GM21360 (cell line): ENCODE measurements at regions not wholly inside any gene's neighbourhood (a gene's known extent, or its start where the extent isn't known, plus 50 kb on each side); places are given as distances from the start of the nearest gene placed in this dataset.
"Not testable (repeated sequence)": the region's sequence is repeated elsewhere in the genome, so short reads cannot be mapped to it uniquely, and the experiment has no call there.

Experiments
- ATAC-seq: cut with Tn5 transposase; IDR thresholded peaks from one replicate; pipeline ENCODE4 v1.9.1; 2021; ENCODE audit warnings: mild to moderate bottlenecking, moderate library complexity; ENCODE audit not compliant: unreplicated experiment

DNA sequence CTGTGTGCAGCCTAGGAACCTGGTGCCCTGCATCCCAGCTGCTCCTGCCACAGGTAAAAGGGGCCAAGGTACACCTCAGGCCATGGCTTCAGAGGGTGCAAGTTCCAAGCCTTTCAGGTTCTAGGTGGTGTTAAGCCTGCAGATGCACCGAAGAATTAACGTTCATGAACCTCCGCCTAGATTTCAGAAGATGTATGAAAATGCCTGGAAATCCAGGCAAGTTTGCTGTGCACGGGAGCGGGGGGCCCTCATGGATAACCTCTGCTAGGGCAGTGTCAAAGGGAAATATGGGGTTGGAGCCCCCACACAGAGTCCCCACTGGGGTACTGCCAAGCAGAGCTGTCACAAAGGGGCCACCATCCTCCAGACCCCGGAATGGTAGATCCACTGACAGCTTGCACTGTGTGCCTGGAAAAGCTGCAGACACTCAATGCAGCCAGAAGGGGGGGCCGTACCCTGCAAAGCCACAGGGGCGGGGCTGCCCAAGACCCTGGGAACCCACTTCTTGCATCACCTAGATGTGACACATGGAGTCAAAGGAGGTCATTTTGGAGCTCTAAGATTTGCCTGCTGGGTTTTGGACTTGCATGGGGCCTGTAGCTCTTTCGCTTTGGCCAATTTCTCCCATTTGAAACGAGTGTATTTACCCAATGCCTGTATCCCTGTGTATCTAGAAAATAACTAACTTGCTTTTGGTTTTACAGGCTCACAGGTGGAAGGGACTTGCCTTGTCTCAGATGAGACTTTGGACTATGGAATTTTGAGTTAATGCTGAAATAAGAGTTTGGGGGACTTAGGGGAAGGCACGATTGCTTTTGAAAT is 145.2 kb upstream of the C1QTNF3 start:
- not testable (repeated sequence) for ATAC-seq

DNA sequence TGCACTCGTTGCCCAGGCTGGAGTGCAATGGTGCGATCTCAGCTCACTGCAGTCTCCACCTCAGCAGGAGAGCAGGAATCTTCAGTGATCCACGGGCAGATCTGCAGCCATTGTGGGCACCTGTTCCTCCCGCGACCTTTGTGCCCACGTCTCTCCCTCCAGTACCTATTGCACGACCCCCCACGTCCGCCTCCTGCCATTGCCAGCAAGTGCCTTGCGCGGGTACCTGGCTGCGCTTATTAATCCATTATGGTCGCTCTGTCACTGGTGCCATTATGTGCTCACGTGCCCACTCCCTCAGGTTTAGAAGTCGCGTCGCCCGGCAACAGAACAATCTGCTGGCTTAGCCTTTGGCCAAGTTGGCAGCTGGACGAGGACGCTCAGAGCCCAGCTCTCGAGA is 146.2 kb upstream of the C1QTNF3 start:
- not testable (repeated sequence) for ATAC-seq

DNA sequence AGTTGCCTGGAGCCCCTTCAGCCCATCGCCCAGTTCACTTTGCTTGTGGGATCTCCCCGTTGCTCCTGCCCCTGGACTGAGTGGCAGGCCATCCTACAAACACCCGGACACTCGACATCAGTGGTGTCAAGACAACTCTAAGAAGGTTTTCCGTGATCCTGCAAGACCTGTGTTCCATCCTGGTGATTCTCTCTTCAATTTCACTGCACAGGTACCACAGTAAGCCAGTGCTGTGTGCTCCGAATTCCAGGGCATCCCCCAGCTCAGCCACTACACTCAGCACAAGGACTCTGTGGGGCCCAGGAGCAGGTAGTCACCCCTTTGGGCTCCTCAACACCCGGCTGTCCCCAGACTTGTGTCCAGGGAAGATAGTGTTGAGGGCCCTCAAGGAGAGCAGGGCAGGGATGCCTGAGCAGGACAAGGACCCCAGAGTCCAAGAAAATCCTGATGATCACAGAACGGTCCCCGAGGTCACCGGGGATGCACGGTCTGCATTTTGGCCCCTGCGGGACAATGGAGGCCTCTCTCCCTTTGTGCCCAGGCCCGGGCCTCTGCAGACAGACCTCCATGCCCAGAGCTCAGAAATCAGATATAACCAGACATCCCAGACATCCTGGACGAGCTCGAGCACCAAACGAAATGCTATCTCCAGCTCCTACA is 146.9 kb upstream of the C1QTNF3 start:
- not testable (repeated sequence) for ATAC-seq

DNA sequence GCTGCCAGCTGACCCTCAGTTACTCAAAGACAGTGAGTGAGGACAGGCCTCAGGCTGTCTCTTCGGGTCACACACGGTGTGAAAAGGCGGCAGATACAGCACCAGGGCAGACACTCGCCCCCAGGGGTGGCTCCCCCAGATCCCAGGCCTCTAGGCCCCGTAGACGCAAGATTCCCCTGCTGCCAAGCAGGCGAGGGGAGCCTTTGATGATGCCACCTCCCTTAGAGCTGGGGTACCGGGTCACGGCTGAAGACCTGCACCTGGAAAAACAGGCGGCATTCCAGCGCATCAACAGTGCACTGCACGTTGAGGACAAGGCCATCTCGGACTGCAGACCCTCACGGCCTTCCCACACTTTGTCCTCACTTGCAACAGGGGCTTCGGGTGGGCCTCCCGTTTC is 147.5 kb upstream of the C1QTNF3 start:
- ATAC-seq = not testable (repeated sequence)

DNA sequence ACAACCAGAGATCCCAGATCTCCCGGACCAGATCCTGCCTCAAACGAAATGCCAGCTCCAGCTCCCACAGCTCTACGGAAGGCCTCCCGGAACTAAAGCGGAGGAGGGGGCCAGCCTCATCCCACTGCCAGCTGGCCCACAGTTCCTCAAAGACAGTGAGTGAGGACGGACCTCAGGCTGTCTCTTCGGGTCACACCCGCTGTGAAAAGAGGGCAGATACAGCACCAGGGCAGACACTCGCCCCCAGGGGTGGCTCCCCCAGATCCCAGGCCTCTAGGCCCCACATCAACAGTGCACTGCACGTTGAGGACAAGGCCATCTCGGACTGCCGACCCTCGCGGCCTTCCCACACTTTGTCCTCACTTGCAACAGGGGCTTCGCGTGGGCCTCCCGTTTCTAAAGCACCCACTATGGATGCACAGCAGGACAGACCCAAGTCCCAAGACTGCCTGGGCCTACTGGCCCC is 148.3 kb upstream of the C1QTNF3 start:
- ATAC-seq = not testable (repeated sequence)

DNA sequence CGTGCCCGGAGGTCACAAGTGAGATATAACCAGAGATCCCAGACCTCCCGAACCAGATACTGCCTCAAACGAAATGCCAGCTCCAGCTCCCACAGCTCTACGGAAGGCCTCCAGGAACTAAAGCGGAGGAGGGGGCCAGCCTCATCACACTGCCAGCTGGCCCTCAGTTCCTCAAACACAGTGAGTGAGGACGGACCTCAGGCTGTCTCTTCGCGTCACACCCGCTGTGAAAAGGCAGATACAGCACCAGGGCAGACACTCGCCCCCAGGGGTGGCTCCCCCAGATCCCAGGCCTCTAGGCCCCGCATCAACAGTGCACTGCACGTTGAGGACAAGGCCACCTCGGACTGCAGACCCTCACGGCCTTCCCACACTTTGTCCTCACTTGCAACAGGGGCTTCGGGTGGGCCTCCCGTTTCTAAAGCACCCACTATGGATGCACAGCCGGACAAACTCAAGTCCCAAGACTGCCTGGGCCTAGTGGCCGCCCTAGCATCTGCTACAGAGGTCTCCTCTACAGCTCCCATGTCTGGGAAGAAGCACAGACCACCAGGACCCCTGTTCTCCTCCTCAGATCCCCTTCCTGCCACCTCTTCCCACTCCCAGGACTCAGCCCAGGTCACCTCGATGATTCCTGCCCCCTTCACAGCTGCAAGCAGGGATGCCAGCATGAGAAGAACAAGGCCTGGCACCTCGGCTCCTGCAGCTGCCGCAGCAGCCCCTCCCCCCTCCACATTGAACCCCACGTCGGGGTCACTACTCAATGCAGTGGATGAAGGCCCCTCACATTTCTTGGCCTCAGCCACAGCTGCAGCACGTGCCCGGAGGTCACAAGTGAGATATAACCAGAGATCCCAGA is 149.3 kb upstream of the C1QTNF3 start:
- not testable (repeated sequence) for ATAC-seq

DNA sequence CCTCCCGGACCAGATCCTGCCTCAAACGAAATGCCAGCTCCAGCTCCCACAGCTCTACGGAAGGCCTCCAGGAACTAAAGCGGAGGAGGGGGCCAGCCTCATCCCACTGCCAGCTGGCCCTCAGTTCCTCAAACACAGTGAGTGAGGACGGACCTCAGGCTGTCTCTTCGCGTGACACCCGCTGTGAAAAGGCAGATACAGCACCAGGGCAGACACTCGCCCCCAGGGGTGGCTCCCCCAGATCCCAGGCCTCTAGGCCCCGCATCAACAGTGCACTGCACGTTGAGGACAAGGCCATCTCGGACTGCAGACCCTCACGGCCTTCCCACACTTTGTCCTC is 149.9 kb upstream of the C1QTNF3 start:
- not testable (repeated sequence) for ATAC-seq

DNA sequence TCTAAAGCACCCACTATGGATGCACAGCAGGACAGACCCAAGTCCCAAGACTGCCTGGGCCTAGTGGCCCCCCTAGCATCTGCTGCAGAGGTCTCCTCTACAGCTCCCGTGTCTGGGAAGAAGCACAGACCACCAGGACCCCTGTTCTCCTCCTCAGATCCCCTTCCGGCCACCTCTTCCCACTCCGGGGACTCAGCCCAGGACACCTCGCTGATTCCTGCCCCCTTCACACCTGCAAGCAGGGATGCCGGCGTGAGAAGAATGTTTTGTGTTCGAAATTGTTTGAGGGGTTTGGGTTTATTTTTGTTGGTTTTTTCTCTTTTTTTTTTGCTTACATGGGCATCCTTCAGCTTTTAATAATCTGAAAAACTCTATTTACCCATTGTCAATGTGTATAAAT is 150.3 kb upstream of the C1QTNF3 start:
- ATAC-seq = not testable (repeated sequence)

DNA sequence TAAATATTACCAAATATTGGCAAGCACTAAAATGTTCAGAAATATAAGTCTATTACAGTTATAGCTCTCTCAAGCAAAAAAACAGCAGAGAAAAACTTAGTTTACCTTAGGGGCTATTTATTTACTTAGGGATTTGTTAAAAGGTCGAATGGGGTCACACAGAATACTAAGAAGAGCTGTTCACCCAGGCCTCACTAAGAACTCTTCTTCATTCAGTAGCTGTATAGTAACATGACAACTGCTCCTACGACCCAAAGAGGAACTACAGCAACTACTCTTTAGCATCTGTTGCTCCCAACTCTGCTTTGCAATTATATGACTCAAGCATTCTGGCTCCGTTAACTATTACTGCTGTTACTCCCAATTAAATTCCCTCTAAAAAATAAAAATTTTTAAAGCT is 150.8 kb upstream of the C1QTNF3 start:
- not testable (repeated sequence) for ATAC-seq

DNA sequence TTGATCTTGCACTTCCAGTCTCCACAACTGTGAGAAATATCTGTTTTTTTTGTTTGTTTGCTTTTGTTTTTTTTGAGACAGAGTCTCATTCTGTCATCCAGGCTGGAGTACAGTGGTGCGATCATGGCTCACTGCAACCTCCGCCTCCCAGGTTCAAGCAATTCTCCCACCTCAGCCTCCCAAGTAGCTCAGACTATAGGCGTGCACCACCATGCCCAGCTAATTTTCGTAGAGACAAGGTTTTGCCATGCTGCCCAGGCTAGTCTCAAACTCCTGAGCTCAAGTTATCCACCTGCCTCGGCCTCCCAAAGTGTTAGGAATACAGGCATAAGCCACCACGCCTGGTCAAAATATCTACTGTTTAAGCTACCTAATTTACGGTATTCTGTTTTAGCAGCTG is 153.1 kb upstream of the C1QTNF3 start:
- ATAC-seq = not testable (repeated sequence)

DNA sequence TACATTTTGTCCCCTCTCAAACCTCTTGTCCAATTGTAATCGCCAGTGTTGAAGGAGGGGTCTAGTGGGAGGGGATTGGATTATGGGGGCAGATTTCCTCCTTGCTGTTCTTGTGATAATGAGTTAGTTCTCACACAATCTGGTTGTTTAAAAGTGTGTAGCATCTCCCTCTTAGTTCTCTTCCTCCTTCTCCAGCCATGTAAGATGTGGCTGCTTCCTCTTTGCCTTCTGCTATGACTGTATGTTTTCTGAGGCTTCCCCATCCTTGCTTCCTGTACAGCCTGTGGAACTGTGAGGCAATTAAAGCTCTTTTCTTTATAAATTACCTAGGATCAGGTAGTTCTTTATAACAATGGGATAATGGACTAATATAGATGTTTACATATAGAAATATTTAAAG is 162.3 kb upstream of the C1QTNF3 start:
- not testable (repeated sequence) for ATAC-seq

DNA sequence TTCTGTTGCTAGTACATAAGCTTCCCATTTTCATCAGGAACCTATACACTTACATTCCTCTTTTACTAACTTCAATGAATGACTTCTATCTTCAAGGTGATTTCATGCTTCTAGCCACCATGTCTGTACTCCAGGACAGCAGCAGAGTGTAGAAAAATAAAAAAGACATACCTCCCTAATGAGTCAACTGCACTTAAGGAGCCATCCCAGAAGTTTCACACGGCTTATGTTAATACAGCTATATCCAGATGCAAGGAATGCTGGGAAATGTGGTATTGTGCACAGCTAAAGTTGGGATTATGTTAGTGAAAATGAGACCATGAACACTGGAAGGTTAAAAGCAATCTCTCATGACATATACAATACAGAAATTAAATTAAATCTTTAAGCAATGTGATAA is 174.4 kb upstream of the C1QTNF3 start:
- not testable (repeated sequence) for ATAC-seq

DNA sequence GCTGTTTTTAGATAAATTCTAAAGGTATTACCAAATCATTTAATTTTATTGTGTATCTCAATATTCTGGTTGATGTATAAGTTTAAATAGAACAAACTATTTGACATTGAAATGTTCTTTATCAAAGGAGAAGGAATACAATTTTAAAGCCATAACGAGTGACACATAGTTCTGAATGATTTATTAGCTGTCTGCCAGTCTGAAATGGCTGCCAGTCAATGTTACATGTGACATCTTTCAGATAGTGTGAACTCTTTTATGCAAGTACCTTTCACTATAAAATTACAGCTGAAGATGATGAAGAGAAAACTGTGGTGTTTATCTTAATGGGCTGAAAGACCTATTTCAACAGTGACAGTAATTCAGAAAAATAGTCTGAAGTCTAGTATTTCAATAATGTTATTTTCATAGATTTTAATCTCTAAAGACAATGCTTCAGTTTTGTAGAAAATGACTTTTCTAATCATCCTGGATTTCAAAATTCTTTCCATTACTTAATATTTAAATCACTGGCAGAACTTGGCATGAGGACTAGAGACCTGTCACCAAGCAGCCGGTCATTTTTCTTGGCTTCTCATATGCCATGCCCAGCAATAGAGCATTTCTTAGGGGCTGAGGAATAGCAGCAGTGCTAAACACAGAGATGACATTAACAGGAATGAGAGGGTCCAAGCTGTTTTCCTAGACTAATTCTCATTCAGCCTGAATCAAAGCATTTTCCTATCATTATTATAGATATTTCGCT is 178.5 kb upstream of the C1QTNF3 start:
- ATAC-seq = not testable (repeated sequence)

DNA sequence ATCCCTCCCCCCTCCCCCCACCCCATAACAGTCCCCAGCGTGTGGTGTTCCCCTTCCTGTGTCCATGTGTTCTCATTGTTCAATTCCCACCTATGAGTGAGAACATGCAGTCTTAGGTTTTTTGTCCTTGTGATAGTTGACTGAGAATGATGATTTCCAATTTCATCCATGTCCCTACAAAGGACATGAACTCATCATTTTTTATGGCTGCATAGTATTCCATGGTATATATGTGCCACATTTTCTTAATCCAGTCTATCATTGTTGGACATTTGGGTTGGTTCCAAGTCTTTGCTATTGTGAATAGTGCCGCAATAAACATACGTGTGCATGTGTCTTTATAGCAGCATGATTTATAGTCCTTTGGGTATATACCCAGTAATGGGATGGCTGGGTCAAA is 180.1 kb upstream of the C1QTNF3 start:
- not testable (repeated sequence) for ATAC-seq

DNA sequence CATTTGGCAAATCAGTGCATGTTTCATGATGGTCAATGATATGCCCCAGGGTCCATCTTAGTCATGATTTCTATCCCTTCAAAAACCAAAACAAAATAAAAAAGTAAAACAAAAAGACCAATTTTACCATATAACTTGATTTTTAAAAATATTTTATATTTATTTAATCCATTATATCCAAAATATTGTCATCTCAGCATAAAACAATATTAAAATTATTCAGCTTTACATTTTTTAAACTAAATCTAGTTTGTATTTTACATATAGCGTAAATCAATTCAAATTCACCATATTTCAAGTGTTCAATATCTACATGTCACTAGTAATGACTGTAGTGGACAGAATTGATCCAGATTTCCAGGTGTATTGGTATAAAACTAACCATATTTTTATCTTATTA is 187.4 kb upstream of the C1QTNF3 start:
- ATAC-seq = not testable (repeated sequence)

DNA sequence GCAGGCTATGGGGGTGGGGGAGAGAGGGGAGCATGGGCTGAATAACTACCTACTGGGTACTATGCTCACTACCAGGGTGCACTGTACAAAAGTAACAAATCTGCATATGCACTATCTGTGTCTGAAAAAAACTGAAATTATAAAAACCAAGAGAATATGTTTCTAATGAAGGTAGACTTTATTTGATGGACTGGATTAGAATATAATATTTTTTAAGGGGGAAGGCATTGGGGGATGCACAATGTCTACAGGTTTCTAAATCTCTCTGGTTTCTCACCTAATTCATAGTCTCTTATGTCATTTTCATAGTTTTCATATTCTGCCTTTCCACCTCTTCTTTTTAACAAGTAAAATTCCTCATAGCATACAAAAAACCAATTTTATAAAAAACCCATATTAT is 200.8 kb upstream of the C1QTNF3 start:
- ATAC-seq = not testable (repeated sequence)

DNA sequence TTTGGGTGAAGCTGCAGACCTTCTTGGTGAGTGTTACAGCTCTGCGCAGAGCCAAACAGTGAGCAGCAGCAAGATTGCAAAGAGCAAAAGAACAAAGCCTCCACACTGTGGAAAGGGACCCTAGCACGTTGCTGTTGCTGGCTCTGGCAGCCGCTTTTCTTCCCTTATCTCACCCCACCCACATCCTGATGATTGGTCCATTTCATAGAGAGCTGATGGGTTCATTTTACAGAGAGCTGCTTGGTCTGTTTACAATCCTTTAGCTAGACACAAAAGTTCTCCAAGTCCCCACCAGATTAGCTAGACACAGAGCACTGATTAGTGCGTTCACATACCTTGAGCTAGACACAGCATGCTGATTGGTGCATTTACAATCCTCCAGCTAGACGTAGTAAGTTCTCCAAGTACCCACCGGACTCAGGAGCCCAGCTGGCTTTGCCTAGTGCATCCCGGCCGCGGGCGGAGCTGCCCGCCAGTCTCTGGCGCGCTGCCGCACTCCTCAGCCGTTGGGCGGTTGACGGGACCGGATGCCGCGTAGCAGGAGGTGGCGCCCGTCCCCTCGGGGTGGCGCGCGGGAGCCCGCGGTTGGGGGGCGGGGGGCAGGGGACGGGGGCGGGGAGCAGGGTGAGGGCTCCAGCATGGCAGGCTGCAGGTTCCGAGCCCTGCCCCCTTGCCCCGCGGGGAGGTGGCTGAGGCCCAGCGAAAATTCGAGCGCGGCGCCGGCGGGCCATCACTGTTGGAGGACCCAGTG is 201.4 kb upstream of the C1QTNF3 start:
- ATAC-seq = not testable (repeated sequence)

DNA sequence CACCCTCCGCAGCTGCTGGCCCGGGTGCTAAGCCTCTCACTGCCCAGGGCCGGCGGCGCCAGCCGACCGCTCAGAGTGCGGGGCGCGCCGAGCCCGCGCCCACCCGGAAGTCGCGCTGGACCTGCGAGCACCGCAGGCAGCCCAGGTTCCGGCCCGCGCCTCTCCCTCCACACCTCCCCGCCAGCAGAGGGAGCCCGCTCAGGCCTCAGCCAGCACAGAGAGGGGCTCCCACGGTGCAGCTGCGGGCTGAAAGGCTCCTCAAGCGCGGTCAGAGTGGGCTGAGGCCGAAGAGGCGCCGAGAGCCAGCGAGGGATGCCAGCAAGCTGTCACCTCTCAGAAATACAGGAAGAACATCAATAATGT is 202.0 kb upstream of the C1QTNF3 start:
- ATAC-seq = not testable (repeated sequence)

DNA sequence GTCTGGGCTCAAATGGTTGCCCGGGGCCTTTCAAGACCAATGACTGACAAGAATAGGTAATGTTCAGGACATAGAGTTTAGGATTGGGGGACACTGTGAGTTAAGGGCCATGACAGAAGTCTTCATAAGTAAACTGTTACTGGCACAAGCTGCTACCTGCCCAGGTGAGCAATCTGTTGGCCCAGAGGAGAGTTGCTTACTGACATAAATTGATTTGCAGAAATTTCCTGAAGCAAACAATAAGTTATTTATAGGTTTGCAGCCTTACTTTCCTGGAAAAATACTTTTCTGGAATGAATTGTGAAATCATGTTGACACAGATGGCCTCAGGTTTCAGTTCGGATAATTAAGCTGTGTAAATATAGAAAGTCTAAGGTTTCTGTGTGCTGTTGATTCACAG is 202.8 kb upstream of the C1QTNF3 start:
- ATAC-seq = not testable (repeated sequence)

DNA sequence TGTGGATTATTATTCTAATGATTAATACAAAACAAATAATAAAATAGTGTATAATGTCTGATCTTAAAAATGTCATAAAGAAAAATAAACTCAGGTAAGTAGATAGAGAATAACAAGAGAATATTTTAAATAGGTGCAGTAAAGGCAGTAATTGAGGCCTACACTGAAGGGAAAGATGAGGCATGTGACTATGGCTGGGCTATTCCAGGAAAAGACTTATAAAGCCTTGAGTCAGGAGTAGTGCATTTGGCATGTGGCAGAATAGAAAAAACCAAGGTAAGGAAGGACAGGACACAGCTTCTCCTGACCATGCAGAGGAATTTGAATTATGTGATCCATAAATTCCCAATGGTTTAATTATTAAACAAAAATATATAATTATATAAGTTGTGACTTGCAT is 215.6 kb upstream of the C1QTNF3 start:
- not testable (repeated sequence) for ATAC-seq
